Epithelial cell of proximal tubule (primary cell): ENCODE measurements at regions not wholly inside any gene's neighbourhood (a gene's known extent, or its start where the extent isn't known, plus 50 kb on each side); places are given as distances from the start of the nearest gene placed in this dataset.

Source experiments
- DNase-seq: peaks from one replicate; pipeline ENCODE4 v3.0.0-alpha.2; 2011; ENCODE audit warnings: low read depth
- H3K4me3 ChIP-seq: 2 replicates; pipeline ENCODE4 v1.5.1; 2011; ENCODE audit warnings: low read depth, mild to moderate bottlenecking, low read length
- TF ChIP-seq, protein P1 (sequence below): conservative IDR thresholded peaks from 2 replicates; pipeline ENCODE4 v1.5.1; 2012; ENCODE audit warnings: low read depth, mild to moderate bottlenecking, low read length

DNA sequence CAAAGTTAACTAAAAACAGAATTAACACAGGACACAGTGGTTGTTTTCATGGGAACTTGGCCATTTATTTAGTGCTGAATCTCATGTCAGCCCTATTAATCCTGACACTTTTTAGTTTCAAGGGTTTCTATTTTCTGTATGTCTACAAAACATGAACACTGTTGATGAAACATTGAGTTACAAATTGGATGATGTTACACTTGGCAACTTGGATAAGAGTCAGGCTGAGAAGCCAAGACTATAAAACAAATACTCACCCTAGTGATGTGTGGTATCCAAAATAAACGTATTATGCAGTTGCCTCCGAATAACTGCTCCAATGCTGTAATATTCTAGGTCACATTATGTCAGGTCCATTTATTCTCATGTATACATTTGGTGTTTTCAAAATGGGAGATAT lies 349.6 kb downstream of the ZIC1 start:
- TF ChIP-seq, protein P1, sequence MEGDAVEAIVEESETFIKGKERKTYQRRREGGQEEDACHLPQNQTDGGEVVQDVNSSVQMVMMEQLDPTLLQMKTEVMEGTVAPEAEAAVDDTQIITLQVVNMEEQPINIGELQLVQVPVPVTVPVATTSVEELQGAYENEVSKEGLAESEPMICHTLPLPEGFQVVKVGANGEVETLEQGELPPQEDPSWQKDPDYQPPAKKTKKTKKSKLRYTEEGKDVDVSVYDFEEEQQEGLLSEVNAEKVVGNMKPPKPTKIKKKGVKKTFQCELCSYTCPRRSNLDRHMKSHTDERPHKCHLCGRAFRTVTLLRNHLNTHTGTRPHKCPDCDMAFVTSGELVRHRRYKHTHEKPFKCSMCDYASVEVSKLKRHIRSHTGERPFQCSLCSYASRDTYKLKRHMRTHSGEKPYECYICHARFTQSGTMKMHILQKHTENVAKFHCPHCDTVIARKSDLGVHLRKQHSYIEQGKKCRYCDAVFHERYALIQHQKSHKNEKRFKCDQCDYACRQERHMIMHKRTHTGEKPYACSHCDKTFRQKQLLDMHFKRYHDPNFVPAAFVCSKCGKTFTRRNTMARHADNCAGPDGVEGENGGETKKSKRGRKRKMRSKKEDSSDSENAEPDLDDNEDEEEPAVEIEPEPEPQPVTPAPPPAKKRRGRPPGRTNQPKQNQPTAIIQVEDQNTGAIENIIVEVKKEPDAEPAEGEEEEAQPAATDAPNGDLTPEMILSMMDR: no peak
- DNase-seq: no peak
- H3K4me3 ChIP-seq: no peak overlapping the region

DNA sequence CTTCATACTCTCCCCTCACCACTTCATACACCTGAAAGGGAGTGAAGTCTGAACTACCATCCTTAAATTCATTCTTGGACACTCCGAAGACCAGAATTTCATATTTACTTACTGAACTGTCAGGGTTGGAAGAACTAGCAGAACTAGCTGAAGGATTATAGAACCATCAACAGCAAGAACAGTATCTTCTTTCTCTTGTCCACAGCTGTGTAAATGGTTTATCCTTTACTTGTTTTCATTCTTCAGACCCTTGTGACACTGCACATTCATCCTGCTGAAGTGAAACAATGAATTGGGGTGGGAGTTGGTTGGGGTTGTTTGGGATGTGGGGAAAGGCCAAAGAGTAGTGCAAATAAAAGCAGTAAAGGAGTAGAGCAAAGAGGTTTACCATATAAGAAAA lies 350.9 kb downstream of the ZIC1 start:
- no peak for DNase-seq
- H3K4me3 ChIP-seq: no peak overlapping the region
- TF ChIP-seq, protein P1: no peak

- no peak overlapping the region for H3K4me3 ChIP-seq
- no peak for DNase-seq
- TF ChIP-seq, protein P1: no peak
Measured at GRCh38 chr3:147760941-147761340, 351.8 kb downstream of the ZIC1 start.

DNA sequence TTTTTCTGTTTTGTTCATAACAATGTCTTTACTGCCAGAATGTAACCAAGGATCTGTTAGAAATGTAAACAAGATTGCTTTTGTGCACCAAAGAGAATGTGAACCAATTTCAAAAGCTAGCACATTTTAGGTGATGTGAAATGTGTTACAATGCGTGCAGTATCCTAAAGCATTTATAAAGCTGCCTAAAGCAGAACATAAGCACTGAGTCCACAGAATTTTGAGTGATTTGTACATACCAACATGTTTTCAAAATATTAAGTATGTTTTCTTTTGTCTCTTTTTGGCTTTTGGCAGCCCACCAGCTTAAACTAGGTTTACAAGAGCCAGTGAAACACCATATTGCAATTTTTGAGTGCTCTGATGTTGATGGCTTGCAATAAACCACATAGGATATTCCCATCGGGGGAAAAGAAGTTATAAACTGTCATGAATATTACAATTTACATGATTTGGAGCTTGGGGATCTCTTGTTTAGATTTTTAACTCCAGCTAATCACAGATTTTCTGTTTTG lies 364.0 kb downstream of the ZIC1 start:
- H3K4me3 ChIP-seq: no peak overlapping the region
- DNase-seq: no peak
- TF ChIP-seq, protein P1: no peak

DNA sequence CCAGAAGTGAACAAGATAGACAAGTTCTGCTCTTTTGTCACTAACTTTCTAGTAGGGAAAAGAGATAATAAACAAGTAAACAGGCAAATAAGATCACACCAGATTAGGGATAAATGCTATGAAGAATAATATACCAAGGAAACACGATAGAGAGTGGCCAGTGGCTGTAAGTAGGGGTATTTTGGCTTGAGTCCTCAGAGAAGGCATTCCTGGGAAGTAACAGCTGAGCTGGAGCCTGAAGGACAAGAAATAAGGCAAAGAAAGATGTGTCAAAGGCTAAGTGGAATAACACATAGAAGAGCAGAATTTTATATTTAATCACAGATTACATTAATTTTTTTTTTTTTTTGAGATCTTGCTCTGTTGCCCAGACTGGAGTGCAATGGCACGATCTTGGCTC lies 366.2 kb downstream of the ZIC1 start:
- DNase-seq: no peak
- TF ChIP-seq, protein P1: no peak
- no peak overlapping the region for H3K4me3 ChIP-seq

DNA sequence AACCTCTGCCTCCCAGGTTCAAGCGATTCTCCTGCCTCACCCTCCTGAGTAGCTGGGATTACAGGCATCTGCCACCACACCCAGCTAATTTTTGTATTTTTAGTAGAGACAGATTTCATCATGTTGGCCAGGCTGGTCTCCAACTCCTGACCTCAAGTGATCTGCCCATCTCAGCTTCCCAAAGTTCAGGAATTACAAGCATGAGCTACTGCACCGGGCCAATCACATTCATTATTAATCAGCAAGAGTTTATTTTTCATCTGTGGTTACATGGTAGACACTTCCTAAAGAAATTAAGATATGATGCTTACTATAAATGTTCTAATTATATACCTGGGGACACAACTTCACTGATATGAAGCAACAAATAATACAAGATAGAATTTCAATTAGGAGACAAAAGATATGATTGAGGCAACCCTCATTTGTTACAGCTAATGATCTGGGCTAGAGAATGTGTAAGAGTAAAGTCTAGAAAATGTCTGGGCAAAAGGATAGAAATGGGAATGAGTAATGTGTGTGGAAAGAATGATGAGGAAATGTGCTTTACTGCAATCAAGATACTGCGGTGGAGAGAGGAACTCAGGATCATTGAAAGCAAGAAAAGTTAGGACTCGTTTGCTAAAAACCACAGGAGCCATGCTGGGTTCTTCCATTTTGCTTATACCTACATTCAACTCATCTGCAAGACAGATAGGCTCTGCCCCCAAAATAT lies 366.8 kb downstream of the ZIC1 start:
- H3K4me3 ChIP-seq: no peak overlapping the region
- TF ChIP-seq, protein P1: no peak
- no peak for DNase-seq

DNA sequence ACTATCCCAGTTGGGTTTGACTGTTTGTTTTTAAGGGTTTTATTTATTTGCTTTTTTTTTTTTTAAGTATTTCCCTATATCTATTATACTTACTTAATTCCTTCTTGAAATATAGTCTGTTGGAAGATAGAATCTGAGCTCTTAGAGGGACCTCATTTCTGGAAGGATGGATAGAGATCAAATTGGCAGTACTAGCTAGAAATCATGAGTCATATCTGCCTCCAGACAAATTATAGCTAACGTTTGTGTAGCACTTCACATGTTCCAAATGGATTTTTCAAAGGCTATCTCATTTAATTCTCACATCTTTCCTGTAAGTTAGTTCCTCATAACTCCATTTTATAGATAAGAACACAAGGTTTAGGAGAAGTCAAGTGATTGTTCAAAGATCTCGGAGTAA lies 384.7 kb downstream of the ZIC1 start:
- no peak for DNase-seq
- TF ChIP-seq, protein P1: no peak
- no peak overlapping the region for H3K4me3 ChIP-seq
